Thoracic aorta (tissue), 2 donors: ENCODE measurements at regions not wholly inside any gene's neighbourhood (a gene's known extent, or its start where the extent isn't known, plus 50 kb on each side); places are given as distances from the start of the nearest gene placed in this dataset.

Source experiments
- ATAC-seq: fragments of 150-250 bp; one replicate; pipeline ENCODE4 v1.8.0; 2017; ENCODE audit warnings: low read depth; ENCODE audit not compliant: insufficient number of reproducible peaks, low FRiP score
- DNase-seq: peaks from one replicate; pipeline ENCODE4 v3.0.0-alpha.2; 2020; ENCODE audit warnings: low spot score
- H3K27ac ChIP-seq, 2 donors: fragments of 200-600 bp; sonication (generic); 1 replicate in 1 of 2; 2 replicates in 1 of 2; pipeline ENCODE4 v1.5.1; 2016; ENCODE audit warnings: mild to moderate bottlenecking in 2 of 2, moderate library complexity in 2 of 2
- H3K27me3 ChIP-seq: fragments of 200-600 bp; sonication (generic); replicated peaks from 2 replicates; pipeline ENCODE4 v1.6.0; 2016; ENCODE audit warnings: mild to moderate bottlenecking; ENCODE audit not compliant: insufficient read depth
- H3K36me3 ChIP-seq: fragments of 200-600 bp; sonication (generic); one replicate; pipeline ENCODE4 v1.5.1; 2016
- H3K4me1 ChIP-seq, 2 donors: fragments of 200-600 bp; sonication (generic); 1 replicate in 1 of 2; 2 replicates in 1 of 2; pipeline versions ENCODE4 v1.5.1 to v1.6.0; 2016; ENCODE audit warnings: low read depth in 2 of 2, mild to moderate bottlenecking in 1 of 2; ENCODE audit not compliant: control insufficient read depth in 1 of 2
- H3K4me3 ChIP-seq: fragments of 200-600 bp; sonication (generic); 2 replicates; pipeline ENCODE4 v1.5.1; 2016; ENCODE audit warnings: mild to moderate bottlenecking
- H3K9me3 ChIP-seq: fragments of 200-600 bp; sonication (generic); 2 replicates; pipeline ENCODE4 v1.5.1; 2016
- TF ChIP-seq, protein P1 (sequence below): fragments of 200-600 bp; sonication (generic); IDR thresholded peaks from one replicate; pipeline ENCODE4 v1.5.1; 2019; ENCODE audit warnings: antibody characterized with exemption

DNA sequence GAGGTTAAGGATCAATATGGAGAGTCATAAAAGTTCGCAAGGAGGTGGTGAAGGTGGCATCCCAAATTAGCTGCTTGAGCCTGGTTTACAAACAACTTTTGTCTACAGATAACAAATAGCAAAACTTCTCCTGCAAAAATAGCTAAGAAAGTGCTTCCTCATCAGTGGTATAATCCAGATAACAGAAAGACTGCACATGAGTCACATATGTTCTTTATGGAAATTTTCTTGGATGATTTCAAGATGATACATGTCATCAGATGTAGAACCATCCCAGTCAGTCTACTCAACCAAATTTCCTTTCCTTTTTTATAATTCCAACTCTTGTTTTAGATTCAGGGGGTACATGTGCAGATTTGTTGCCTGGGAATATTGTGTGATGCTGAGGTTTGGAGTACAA is 133.0 kb downstream of the BTG1 start:
- no peaks in the 10 kb centered on the region for H3K4me1 ChIP-seq
- no peak overlapping the region for H3K27ac ChIP-seq
- TF ChIP-seq, protein P1, sequence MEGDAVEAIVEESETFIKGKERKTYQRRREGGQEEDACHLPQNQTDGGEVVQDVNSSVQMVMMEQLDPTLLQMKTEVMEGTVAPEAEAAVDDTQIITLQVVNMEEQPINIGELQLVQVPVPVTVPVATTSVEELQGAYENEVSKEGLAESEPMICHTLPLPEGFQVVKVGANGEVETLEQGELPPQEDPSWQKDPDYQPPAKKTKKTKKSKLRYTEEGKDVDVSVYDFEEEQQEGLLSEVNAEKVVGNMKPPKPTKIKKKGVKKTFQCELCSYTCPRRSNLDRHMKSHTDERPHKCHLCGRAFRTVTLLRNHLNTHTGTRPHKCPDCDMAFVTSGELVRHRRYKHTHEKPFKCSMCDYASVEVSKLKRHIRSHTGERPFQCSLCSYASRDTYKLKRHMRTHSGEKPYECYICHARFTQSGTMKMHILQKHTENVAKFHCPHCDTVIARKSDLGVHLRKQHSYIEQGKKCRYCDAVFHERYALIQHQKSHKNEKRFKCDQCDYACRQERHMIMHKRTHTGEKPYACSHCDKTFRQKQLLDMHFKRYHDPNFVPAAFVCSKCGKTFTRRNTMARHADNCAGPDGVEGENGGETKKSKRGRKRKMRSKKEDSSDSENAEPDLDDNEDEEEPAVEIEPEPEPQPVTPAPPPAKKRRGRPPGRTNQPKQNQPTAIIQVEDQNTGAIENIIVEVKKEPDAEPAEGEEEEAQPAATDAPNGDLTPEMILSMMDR = no peak
- no peak for ATAC-seq
- H3K4me3 ChIP-seq = no peak overlapping the region
- no peak for DNase-seq
- H3K9me3 ChIP-seq = no peaks in the 10 kb centered on the region
- no peaks in the 10 kb centered on the region for H3K36me3 ChIP-seq
- H3K27me3 ChIP-seq = no peaks in the 10 kb centered on the region

- TF ChIP-seq, protein P1 = no peak
- H3K27me3 ChIP-seq = no peaks in the 10 kb centered on the region
- no peaks in the 10 kb centered on the region for H3K36me3 ChIP-seq
- no peak for ATAC-seq
- no peak overlapping the region for H3K27ac ChIP-seq
- H3K9me3 ChIP-seq = no peaks in the 10 kb centered on the region
- DNase-seq = no peak
- H3K4me1 ChIP-seq = no peaks in the 10 kb centered on the region
- H3K4me3 ChIP-seq = no peak overlapping the region
Observed at GRCh38 chr12:92010853-92011701, 134.6 kb downstream of the BTG1 start.

DNA sequence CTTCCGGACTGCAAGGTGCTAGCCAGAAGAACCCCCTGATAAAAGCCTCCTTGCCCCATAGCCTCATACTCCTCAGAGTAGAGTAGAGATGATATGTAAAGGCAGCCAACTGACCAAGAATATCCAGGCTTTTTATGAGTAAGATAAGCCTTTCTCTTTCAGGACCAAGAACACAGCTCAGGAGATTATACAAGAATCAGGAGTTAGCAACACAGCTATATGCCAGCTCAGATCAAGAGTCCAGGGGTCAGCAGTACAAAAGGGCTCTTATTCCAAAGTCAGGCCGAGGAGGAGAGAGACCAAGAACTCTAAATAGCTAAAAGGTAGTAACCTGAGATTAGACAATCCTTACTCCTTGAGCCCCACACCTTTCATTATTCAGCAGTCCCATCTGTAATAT is 135.3 kb downstream of the BTG1 start:
- H3K4me3 ChIP-seq = no peak overlapping the region
- no peak for ATAC-seq
- no peak for DNase-seq
- H3K36me3 ChIP-seq = no peaks in the 10 kb centered on the region
- TF ChIP-seq, protein P1 = no peak
- no peaks in the 10 kb centered on the region for H3K4me1 ChIP-seq
- H3K9me3 ChIP-seq = no peaks in the 10 kb centered on the region
- no peak overlapping the region for H3K27ac ChIP-seq
- no peaks in the 10 kb centered on the region for H3K27me3 ChIP-seq

- Histone ChIP-seq H3K27me3 (no peaks in the 10 kb centered on the region), H3K27ac (no peak overlapping the region), H3K9me3 (no peaks in the 10 kb centered on the region), H3K4me1 (no peaks in the 10 kb centered on the region), H3K4me3 (no peak overlapping the region), H3K36me3 (no peaks in the 10 kb centered on the region)
- ATAC-seq (no peak), DNase-seq (no peak)
- TF ChIP-seq, protein P1 = no peak
Observed at GRCh38 chr12:92008345-92008744, 137.3 kb downstream of the BTG1 start.

- no peaks in the 10 kb centered on the region for H3K36me3 ChIP-seq
- ATAC-seq (no peak), DNase-seq (no peak)
- TF ChIP-seq, protein P1 = no peak
- H3K4me1 ChIP-seq = peaks cover under 1 to 5% of the 10 kb centered on the region in 2 donors
- H3K9me3 ChIP-seq = no peaks in the 10 kb centered on the region
- H3K27me3 ChIP-seq = no peaks in the 10 kb centered on the region
- no peak overlapping the region for H3K27ac ChIP-seq
- no peak overlapping the region for H3K4me3 ChIP-seq
Observed at GRCh38 chr12:92007787-92008186, 137.9 kb downstream of the BTG1 start.
